GM23338 (cell line): ENCODE measurements at regions not wholly inside any gene's neighbourhood (a gene's known extent, or its start where the extent isn't known, plus 50 kb on each side); places are given as distances from the start of the nearest gene placed in this dataset.

Source experiments
- ATAC-seq: fragments of 200-7000 bp; cut with Tn5 transposase; 3 replicates; pipeline ENCODE4 v1.9.1; 2020
- DNase-seq: peaks from one replicate; pipeline ENCODE4 v3.0.0-alpha.2; 2015; ENCODE audit warnings: low spot score
- H2AFZ ChIP-seq: fragments of 200-600 bp; sonication (generic); 2 replicates; pipeline ENCODE4 v1.8.0; 2016; ENCODE audit warnings: antibody characterized with exemption, mild to moderate bottlenecking, moderate library complexity
- H3F3A ChIP-seq: fragments of 200-600 bp; sonication (generic); replicated peaks from 2 replicates; pipeline ENCODE4 v1.8.0; 2017; ENCODE audit warnings: antibody characterized with exemption, mixed run types, low read depth
- H3K27ac ChIP-seq: fragments of 200-600 bp; sonication (generic); 2 replicates; pipeline ENCODE4 v1.6.1; 2016; ENCODE audit warnings: low read depth
- H3K27me3 ChIP-seq: fragments of 200-600 bp; sonication (generic); 2 replicates; pipeline ENCODE4 v1.8.0; 2016; ENCODE audit warnings: mild to moderate bottlenecking, mixed run types, moderate library complexity; ENCODE audit not compliant: insufficient read depth
- H3K36me3 ChIP-seq: fragments of 200-600 bp; sonication (generic); 2 replicates; pipeline ENCODE4 v1.8.0; 2016; ENCODE audit warnings: mild to moderate bottlenecking; ENCODE audit not compliant: insufficient read depth
- H3K4me1 ChIP-seq: fragments of 200-600 bp; sonication (generic); 2 replicates; pipeline ENCODE4 v1.8.0; 2016; ENCODE audit warnings: mild to moderate bottlenecking, moderate library complexity; ENCODE audit not compliant: insufficient read depth
- H3K4me2 ChIP-seq: fragments of 200-600 bp; sonication (generic); 2 replicates; pipeline ENCODE4 v1.7.1; 2017; ENCODE audit warnings: mixed run types
- H3K4me3 ChIP-seq: fragments of 200-600 bp; sonication (generic); 2 replicates; pipeline ENCODE4 v1.6.1; 2016; ENCODE audit warnings: mixed run types
- H3K79me2 ChIP-seq: fragments of 200-600 bp; sonication (generic); replicated peaks from 2 replicates; pipeline ENCODE4 v1.8.0; 2017; ENCODE audit warnings: mild to moderate bottlenecking; ENCODE audit not compliant: insufficient read depth
- H3K9me2 ChIP-seq: fragments of 200-600 bp; sonication (generic); 2 replicates; pipeline ENCODE4 v1.8.0; 2017; ENCODE audit not compliant: insufficient read depth
- H4K20me1 ChIP-seq: fragments of 200-600 bp; sonication (generic); replicated peaks from 2 replicates; pipeline ENCODE4 v1.8.0; 2017; ENCODE audit warnings: mild to moderate bottlenecking; ENCODE audit not compliant: insufficient read depth
- H3K27ac Mint-ChIP-seq: 2 replicates; pipeline ENCODE4 v1.8.0; 2020; ENCODE audit warnings: inconsistent platforms, mild to moderate bottlenecking, moderate library complexity, mixed read lengths
- H3K27me3 Mint-ChIP-seq: 3 replicates; pipeline ENCODE4 v1.8.0; 2022; ENCODE audit warnings: low read depth, mild to moderate bottlenecking, moderate library complexity, mixed read lengths, inconsistent platforms; ENCODE audit not compliant: insufficient read depth, poor library complexity
- H3K36me3 Mint-ChIP-seq: 3 replicates; pipeline ENCODE4 v1.8.0; 2021; ENCODE audit warnings: low read depth, mild to moderate bottlenecking, inconsistent platforms, moderate library complexity, mixed read lengths
- H3K4me1 Mint-ChIP-seq: 3 replicates; pipeline ENCODE4 v1.8.0; 2020; ENCODE audit warnings: mild to moderate bottlenecking, inconsistent platforms, mixed read lengths
- H3K4me3 Mint-ChIP-seq: 3 replicates; pipeline ENCODE4 v1.8.0; 2021; ENCODE audit warnings: moderate library complexity, mild to moderate bottlenecking, inconsistent platforms, mixed read lengths
- H3K9me3 Mint-ChIP-seq: 3 replicates; pipeline ENCODE4 v1.8.0; 2020; ENCODE audit warnings: moderate library complexity, mild to moderate bottlenecking, inconsistent platforms, mixed read lengths
- CREB1 ChIP-seq: fragments of 250-450 bp; sonication (Bioruptor Pico); IDR thresholded peaks from 2 replicates; pipeline ENCODE4 v1.5.0; 2020; ENCODE audit warnings: low read depth, mild to moderate bottlenecking, moderate library complexity
- EZH2 ChIP-seq: fragments of 200-600 bp; sonication (generic); IDR thresholded peaks from one replicate; pipeline ENCODE4 v1.8.0; 2017; ENCODE audit warnings: antibody characterized with exemption, mild to moderate bottlenecking, low read depth; ENCODE audit not compliant: unreplicated experiment
- EZH2phosphoT487 ChIP-seq: fragments of 200-600 bp; sonication (generic); IDR thresholded peaks from one replicate; pipeline ENCODE4 v1.8.1; 2018; ENCODE audit warnings: antibody characterized with exemption; ENCODE audit not compliant: unreplicated experiment
- JUNB ChIP-seq: IDR thresholded peaks from one replicate; pipeline ENCODE4 v1.6.1; 2016; ENCODE audit warnings: antibody characterized with exemption; ENCODE audit not compliant: unreplicated experiment
- NANOG ChIP-seq: IDR thresholded peaks from 2 replicates; pipeline ENCODE4 v1.6.1; 2016; ENCODE audit warnings: antibody characterized with exemption, borderline replicate concordance
- POLR2AphosphoS5 ChIP-seq: IDR thresholded peaks from 2 replicates; pipeline ENCODE4 v1.6.1; 2016; ENCODE audit warnings: antibody characterized with exemption, low read depth
- STAT1 ChIP-seq: IDR thresholded peaks from one replicate; pipeline ENCODE4 v1.6.1; 2016; ENCODE audit warnings: antibody characterized with exemption; ENCODE audit not compliant: unreplicated experiment
- ZNF114 ChIP-seq: fragments of 250-450 bp; sonication (Bioruptor Pico); IDR thresholded peaks from 2 replicates; pipeline ENCODE4 v1.5.0; 2020; ENCODE audit warnings: mild to moderate bottlenecking, moderate library complexity
- ZNF331 ChIP-seq: fragments of 250-450 bp; sonication (Bioruptor Pico); IDR thresholded peaks from 2 replicates; pipeline ENCODE4 v1.5.0; 2020; ENCODE audit warnings: low read depth, mild to moderate bottlenecking, moderate library complexity
- TF ChIP-seq, protein P1 (sequence below), 2 experiments: fragments of 200-600 bp in 1 of 2; sonication (generic) in 1 of 2; conservative IDR thresholded peaks; 2 replicates each; pipeline versions ENCODE4 v1.5.1 to v1.6.1; 2016 to 2017; ENCODE audit warnings: antibody characterized with exemption in 2 of 2, low read depth in 2 of 2, mild to moderate bottlenecking in 2 of 2, moderate library complexity in 1 of 2
- TF ChIP-seq, protein P2 (sequence below): IDR thresholded peaks from one replicate; pipeline ENCODE4 v1.6.1; 2018; ENCODE audit warnings: antibody characterized with exemption; ENCODE audit not compliant: unreplicated experiment
- TF ChIP-seq, protein P3 (sequence below): IDR thresholded peaks from 2 replicates; pipeline ENCODE4 v1.6.1; 2016; ENCODE audit warnings: antibody characterized with exemption

DNA sequence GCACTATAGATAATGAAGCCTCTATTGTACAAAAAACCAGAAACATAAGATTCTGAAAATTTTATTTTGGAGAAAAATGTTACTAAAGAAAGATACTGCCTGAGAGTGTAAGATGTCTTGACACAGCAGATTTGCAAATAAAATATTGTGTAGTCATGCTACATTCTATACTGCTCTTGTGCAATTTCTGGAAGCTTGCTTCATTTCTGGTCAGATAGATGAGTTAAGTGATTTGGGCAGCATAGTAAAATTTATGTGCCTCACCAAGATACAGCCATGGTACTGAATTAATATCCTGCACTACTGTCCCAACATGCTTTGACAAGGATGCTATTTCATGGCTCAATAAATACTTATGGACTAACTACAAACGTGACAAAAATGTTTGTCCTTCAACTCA lies 55.1 kb upstream of the STARD13 start:
- peaks cover 7% of the 10 kb centered on the region for H3K4me1 Mint-ChIP-seq
- H3K36me3 Mint-ChIP-seq, result no peaks in the 10 kb centered on the region
- H3K4me3 ChIP-seq, result no peak overlapping the region
- no peak overlapping the region for H3K4me2 ChIP-seq
- H3K9me2 ChIP-seq, result peaks cover 12% of the 10 kb centered on the region; the same call in 1 of the 2 replicates
- ATAC-seq, result no peak
- TF ChIP-seq, protein P1, sequence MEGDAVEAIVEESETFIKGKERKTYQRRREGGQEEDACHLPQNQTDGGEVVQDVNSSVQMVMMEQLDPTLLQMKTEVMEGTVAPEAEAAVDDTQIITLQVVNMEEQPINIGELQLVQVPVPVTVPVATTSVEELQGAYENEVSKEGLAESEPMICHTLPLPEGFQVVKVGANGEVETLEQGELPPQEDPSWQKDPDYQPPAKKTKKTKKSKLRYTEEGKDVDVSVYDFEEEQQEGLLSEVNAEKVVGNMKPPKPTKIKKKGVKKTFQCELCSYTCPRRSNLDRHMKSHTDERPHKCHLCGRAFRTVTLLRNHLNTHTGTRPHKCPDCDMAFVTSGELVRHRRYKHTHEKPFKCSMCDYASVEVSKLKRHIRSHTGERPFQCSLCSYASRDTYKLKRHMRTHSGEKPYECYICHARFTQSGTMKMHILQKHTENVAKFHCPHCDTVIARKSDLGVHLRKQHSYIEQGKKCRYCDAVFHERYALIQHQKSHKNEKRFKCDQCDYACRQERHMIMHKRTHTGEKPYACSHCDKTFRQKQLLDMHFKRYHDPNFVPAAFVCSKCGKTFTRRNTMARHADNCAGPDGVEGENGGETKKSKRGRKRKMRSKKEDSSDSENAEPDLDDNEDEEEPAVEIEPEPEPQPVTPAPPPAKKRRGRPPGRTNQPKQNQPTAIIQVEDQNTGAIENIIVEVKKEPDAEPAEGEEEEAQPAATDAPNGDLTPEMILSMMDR (conservative IDR thresholded peaks at IDR 0.05; ENCODE audit: low read depth in 2 of 2), result no peak
- TF ChIP-seq ZNF331 (CRISPR knock-in tag) (no peak), STAT1 (no peak), NANOG (no peak)
- peaks cover 12% of the 10 kb centered on the region for H3K4me1 ChIP-seq
- no peaks in the 10 kb centered on the region for H3K27me3 Mint-ChIP-seq
- H3K27ac ChIP-seq, result no peak overlapping the region
- H4K20me1 ChIP-seq, result no peaks in the 10 kb centered on the region
- no peak overlapping the region for H3K4me3 Mint-ChIP-seq
- H3K27me3 ChIP-seq, result no peaks in the 10 kb centered on the region
- no peaks in the 10 kb centered on the region for H3K9me3 Mint-ChIP-seq
- DNase-seq, result no peak
- no peak overlapping the region for H3K27ac Mint-ChIP-seq
- no peaks in the 10 kb centered on the region for H3K36me3 ChIP-seq
- no peaks in the 10 kb centered on the region for H3K79me2 ChIP-seq
- no peaks in the 10 kb centered on the region for H3F3A ChIP-seq
- H2AFZ ChIP-seq, result no peak overlapping the region

DNA sequence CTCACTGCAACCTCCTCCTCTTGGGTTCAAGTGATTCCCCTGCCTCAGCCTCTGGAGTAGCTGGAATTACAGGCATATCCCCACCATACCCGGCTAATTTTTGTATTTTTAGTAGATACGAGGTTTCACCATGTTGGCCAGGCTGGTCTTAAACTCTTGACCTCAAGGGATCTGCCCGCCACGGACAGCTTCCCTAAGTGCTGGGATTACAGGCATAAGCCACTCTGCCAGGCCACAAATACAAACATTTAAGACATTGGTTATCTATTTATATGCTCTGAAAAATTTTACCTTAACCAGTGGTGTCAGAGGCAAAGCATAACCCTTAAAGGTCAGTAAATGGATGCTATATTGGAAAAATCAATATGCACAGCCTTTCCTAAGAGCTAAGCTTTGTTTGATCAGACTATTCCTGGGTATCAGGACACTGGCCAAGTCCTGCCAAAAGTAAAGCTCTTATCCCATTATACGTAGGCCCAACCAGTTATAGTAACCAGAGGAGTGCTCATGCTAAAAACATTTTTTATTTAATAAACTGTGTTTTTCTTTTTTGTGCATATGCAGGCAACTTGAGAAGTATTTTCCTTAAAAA lies 56.4 kb upstream of the STARD13 start:
- Mint-ChIP-seq H3K27ac (no peak overlapping the region), H3K4me3 (no peak overlapping the region), H3K4me1 (peaks cover 7% of the 10 kb centered on the region), H3K27me3 (peaks cover 2% of the 10 kb centered on the region), H3K36me3 (no peaks in the 10 kb centered on the region), H3K9me3 (peaks cover 3% of the 10 kb centered on the region; the same call in 1 of the 3 replicates)
- TF ChIP-seq ZNF331 (CRISPR knock-in tag), result no peak
- TF ChIP-seq ZNF114 (CRISPR knock-in tag), result no peak
- no peak for TF ChIP-seq POLR2AphosphoS5
- TF ChIP-seq EZH2, result no peak
- TF ChIP-seq CREB1, result no peak
- TF ChIP-seq JUNB, result no peak
- no peak for TF ChIP-seq EZH2phosphoT487
- peaks cover 12% of the 10 kb centered on the region; the same call in 1 of the 2 replicates for H3K9me2 ChIP-seq
- no peak overlapping the region for H3K27ac ChIP-seq
- H3K27me3 ChIP-seq, result no peaks in the 10 kb centered on the region
- ATAC-seq (no peak), DNase-seq (no peak)
- H3K36me3 ChIP-seq, result no peaks in the 10 kb centered on the region
- no peak overlapping the region for H2AFZ ChIP-seq
- no peak overlapping the region for H3K4me2 ChIP-seq
- peaks cover 12% of the 10 kb centered on the region for H3K4me1 ChIP-seq
- H3F3A ChIP-seq, result no peaks in the 10 kb centered on the region
- H4K20me1 ChIP-seq, result no peaks in the 10 kb centered on the region
- H3K79me2 ChIP-seq, result no peaks in the 10 kb centered on the region
- no peak overlapping the region for H3K4me3 ChIP-seq

DNA sequence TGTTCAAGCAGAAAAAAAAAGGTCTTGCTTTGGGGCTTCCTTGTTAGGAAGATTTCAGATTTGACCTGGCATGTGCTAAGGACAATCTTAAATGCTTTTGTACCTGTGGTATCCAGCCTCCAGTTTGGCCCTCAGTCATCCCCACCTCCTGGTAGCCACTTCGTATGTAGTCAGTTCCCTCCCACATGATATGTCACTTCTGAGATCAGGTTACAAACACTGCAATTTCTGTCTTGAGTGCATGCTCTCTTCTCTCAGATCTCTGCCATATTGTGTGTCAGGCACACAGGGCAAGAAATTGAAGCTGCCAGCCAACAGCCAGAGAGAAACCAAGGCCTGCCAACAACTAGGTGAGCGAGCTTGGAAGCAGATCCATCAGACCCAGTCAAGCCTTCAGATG lies 60.3 kb upstream of the STARD13 start:
- Histone ChIP-seq H2AFZ (no peak overlapping the region), H4K20me1 (no peaks in the 10 kb centered on the region), H3K4me3 (no peak overlapping the region), H3K27ac (no peak overlapping the region), H3K27me3 (peaks cover 23% of the 10 kb centered on the region), H3K4me1 (peaks cover 14% of the 10 kb centered on the region), H3K9me2 (peaks cover 3% of the 10 kb centered on the region; the same call in 1 of the 2 replicates), H3K36me3 (no peaks in the 10 kb centered on the region), H3K79me2 (no peaks in the 10 kb centered on the region), H3F3A (no peaks in the 10 kb centered on the region), H3K4me2 (no peak overlapping the region)
- Mint-ChIP-seq H3K9me3 (peaks cover 3% of the 10 kb centered on the region; the same call in 2 of the 3 replicates), H3K4me1 (peaks cover 13% of the 10 kb centered on the region), H3K4me3 (no peak overlapping the region), H3K27me3 (peaks cover 14% of the 10 kb centered on the region), H3K27ac (no peak overlapping the region), H3K36me3 (no peaks in the 10 kb centered on the region; the same call in 2 of the 3 replicates)
- DNase-seq (no peak), ATAC-seq (no peak)
- TF ChIP-seq, protein P2, sequence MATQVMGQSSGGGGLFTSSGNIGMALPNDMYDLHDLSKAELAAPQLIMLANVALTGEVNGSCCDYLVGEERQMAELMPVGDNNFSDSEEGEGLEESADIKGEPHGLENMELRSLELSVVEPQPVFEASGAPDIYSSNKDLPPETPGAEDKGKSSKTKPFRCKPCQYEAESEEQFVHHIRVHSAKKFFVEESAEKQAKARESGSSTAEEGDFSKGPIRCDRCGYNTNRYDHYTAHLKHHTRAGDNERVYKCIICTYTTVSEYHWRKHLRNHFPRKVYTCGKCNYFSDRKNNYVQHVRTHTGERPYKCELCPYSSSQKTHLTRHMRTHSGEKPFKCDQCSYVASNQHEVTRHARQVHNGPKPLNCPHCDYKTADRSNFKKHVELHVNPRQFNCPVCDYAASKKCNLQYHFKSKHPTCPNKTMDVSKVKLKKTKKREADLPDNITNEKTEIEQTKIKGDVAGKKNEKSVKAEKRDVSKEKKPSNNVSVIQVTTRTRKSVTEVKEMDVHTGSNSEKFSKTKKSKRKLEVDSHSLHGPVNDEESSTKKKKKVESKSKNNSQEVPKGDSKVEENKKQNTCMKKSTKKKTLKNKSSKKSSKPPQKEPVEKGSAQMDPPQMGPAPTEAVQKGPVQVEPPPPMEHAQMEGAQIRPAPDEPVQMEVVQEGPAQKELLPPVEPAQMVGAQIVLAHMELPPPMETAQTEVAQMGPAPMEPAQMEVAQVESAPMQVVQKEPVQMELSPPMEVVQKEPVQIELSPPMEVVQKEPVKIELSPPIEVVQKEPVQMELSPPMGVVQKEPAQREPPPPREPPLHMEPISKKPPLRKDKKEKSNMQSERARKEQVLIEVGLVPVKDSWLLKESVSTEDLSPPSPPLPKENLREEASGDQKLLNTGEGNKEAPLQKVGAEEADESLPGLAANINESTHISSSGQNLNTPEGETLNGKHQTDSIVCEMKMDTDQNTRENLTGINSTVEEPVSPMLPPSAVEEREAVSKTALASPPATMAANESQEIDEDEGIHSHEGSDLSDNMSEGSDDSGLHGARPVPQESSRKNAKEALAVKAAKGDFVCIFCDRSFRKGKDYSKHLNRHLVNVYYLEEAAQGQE, result no peak
- TF ChIP-seq NANOG, result no peak
- TF ChIP-seq, protein P3, sequence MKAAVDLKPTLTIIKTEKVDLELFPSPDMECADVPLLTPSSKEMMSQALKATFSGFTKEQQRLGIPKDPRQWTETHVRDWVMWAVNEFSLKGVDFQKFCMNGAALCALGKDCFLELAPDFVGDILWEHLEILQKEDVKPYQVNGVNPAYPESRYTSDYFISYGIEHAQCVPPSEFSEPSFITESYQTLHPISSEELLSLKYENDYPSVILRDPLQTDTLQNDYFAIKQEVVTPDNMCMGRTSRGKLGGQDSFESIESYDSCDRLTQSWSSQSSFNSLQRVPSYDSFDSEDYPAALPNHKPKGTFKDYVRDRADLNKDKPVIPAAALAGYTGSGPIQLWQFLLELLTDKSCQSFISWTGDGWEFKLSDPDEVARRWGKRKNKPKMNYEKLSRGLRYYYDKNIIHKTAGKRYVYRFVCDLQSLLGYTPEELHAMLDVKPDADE, result no peak
